Parathyroid adenoma (tissue), 2 donors: ENCODE measurements at regions not wholly inside any gene's neighbourhood (a gene's known extent, or its start where the extent isn't known, plus 50 kb on each side); places are given as distances from the start of the nearest gene placed in this dataset.

Experiments
- H2AFZ ChIP-seq: fragments of 300-600 bp; sonication (generic); one replicate; pipeline ENCODE4 v1.7.0; 2017; ENCODE audit warnings: antibody characterized with exemption, mild to moderate bottlenecking
- H3K27ac ChIP-seq: fragments of 300-600 bp; sonication (generic); one replicate; pipeline ENCODE4 v1.7.0; 2017
- H3K27me3 ChIP-seq: fragments of 300-600 bp; sonication (generic); one replicate; pipeline ENCODE4 v1.7.0; 2017; ENCODE audit warnings: low read length; ENCODE audit not compliant: control insufficient read depth, insufficient read depth
- H3K36me3 ChIP-seq: fragments of 300-600 bp; sonication (generic); one replicate; pipeline ENCODE4 v1.7.0; 2017; ENCODE audit warnings: low read length; ENCODE audit not compliant: control insufficient read depth, insufficient read depth
- H3K4me1 ChIP-seq: fragments of 300-600 bp; sonication (generic); one replicate; pipeline ENCODE4 v1.7.0; 2017; ENCODE audit warnings: control low read depth
- H3K4me2 ChIP-seq: fragments of 300-600 bp; sonication (generic); one replicate; pipeline ENCODE4 v1.7.0; 2017; ENCODE audit warnings: low read length
- H3K4me3 ChIP-seq: fragments of 300-600 bp; sonication (generic); one replicate; pipeline ENCODE4 v1.7.0; 2017; ENCODE audit warnings: low read depth, low read length
- H3K79me2 ChIP-seq: fragments of 300-600 bp; sonication (generic); one replicate; pipeline ENCODE4 v1.7.0; 2017; ENCODE audit warnings: control low read depth
- H3K9ac ChIP-seq: fragments of 300-600 bp; sonication (generic); one replicate; pipeline ENCODE4 v1.7.0; 2017; ENCODE audit warnings: mild to moderate bottlenecking
- H3K9me3 ChIP-seq: fragments of 300-600 bp; sonication (generic); one replicate; pipeline ENCODE4 v1.7.0; 2017; ENCODE audit warnings: low read length; ENCODE audit not compliant: control insufficient read depth
- CTCF ChIP-seq: fragments of 300-600 bp; sonication (generic); IDR thresholded peaks from one replicate; pipeline ENCODE4 v1.7.0; 2017; ENCODE audit warnings: antibody characterized with exemption, mild to moderate bottlenecking
- donor health status: primary hyperparathyroidism.

- Histone ChIP-seq H2AFZ (no peak overlapping the region), H3K36me3 (no peaks in the 10 kb centered on the region), H3K9me3 (no peaks in the 10 kb centered on the region), H3K27ac (no peak overlapping the region), H3K79me2 (no peaks in the 10 kb centered on the region), H3K9ac (no peak overlapping the region), H3K4me2 (no peak overlapping the region), H3K4me1 (no peaks in the 10 kb centered on the region), H3K4me3 (no peak overlapping the region), H3K27me3 (no peaks in the 10 kb centered on the region)
- TF ChIP-seq CTCF: no peak
Measured at GRCh38 chr4:180054291-180054690, 2188.9 kb upstream of the TENM3 start.

- no peak overlapping the region for H3K27ac ChIP-seq
- no peaks in the 10 kb centered on the region for H3K4me1 ChIP-seq
- TF ChIP-seq CTCF: no peak
- H3K9me3 ChIP-seq: no peaks in the 10 kb centered on the region
- no peak overlapping the region for H3K9ac ChIP-seq
- peak overlapping the region; percentile 52 for H3K4me3 ChIP-seq
- no peaks in the 10 kb centered on the region for H3K79me2 ChIP-seq
- H3K4me2 ChIP-seq: peak overlapping the region; percentile 84
- peaks cover 3% of the 10 kb centered on the region for H3K27me3 ChIP-seq
- H3K36me3 ChIP-seq: no peaks in the 10 kb centered on the region
- H2AFZ ChIP-seq: peak overlapping the region; percentile 17
Measured at GRCh38 chr4:180057299-180057721, 2185.9 kb upstream of the TENM3 start.

- no peaks in the 10 kb centered on the region for H3K36me3 ChIP-seq
- peaks cover 6% of the 10 kb centered on the region for H3K27me3 ChIP-seq
- H3K79me2 ChIP-seq: no peaks in the 10 kb centered on the region
- peak overlapping the region; percentile 84 for H3K4me2 ChIP-seq
- no peak overlapping the region for H3K9ac ChIP-seq
- H3K9me3 ChIP-seq: no peaks in the 10 kb centered on the region
- no peak overlapping the region for H2AFZ ChIP-seq
- H3K27ac ChIP-seq: no peak overlapping the region
- H3K4me1 ChIP-seq: no peaks in the 10 kb centered on the region
- H3K4me3 ChIP-seq: peak overlapping the region; percentile 52
- no peak for TF ChIP-seq CTCF
Measured at GRCh38 chr4:180057891-180058671, 2185.1 kb upstream of the TENM3 start.

- Histone ChIP-seq H3K4me2 (peak overlapping the region; percentile 83), H3K27me3 (peaks cover 6% of the 10 kb centered on the region), H3K27ac (no peak overlapping the region), H3K9me3 (no peaks in the 10 kb centered on the region), H3K4me1 (no peaks in the 10 kb centered on the region), H3K4me3 (peak overlapping the region; percentile 56), H2AFZ (no peak overlapping the region), H3K36me3 (no peaks in the 10 kb centered on the region), H3K79me2 (no peaks in the 10 kb centered on the region), H3K9ac (no peak overlapping the region)
- no peak for TF ChIP-seq CTCF
Measured at GRCh38 chr4:180058691-180059215, 2184.4 kb upstream of the TENM3 start.
